Activated T-helper 2 cell treated with anti-CD3 and anti-CD28 coated beads, Interferon-gamma antibody, Interleukin-2, Interleukin-4, amounts not matched to agents 10 μg/mL and 5 μg/mL and 100 μg/mL, durations not matched to agents 14 hours and 24 hours and 36 hours (primary cell): ENCODE measurements at regions not wholly inside any gene's neighbourhood (a gene's known extent, or its start where the extent isn't known, plus 50 kb on each side); places are given as distances from the start of the nearest gene placed in this dataset.
"Not testable (repeated sequence)": the region's sequence is repeated elsewhere in the genome, so short reads cannot be mapped to it uniquely, and the experiment has no call there.

Experiments used
- DNase-seq: peaks from one replicate; pipeline ENCODE4 v3.0.0; 2021; ENCODE audit warnings: low spot score
- H3K27ac Mint-ChIP-seq: one replicate; pipeline ENCODE4 v1.8.0; 2021; ENCODE audit warnings: mixed read lengths
- H3K27me3 Mint-ChIP-seq: one replicate; pipeline ENCODE4 v1.8.0; 2021; ENCODE audit warnings: low read depth, mixed read lengths
- H3K36me3 Mint-ChIP-seq: one replicate; pipeline ENCODE4 v1.8.0; 2021; ENCODE audit warnings: low read depth, mixed read lengths
- H3K4me1 Mint-ChIP-seq: one replicate; pipeline ENCODE4 v1.8.0; 2021; ENCODE audit warnings: low read depth, mixed read lengths
- H3K4me3 Mint-ChIP-seq: one replicate; pipeline ENCODE4 v1.8.0; 2021; ENCODE audit warnings: low read depth, mild to moderate bottlenecking, moderate library complexity, mixed read lengths
- H3K9me3 Mint-ChIP-seq: one replicate; pipeline ENCODE4 v1.8.0; 2021; ENCODE audit warnings: mixed read lengths
- intact Hi-C: fragments of 100-400 bp; cut with micrococcal nuclease; formaldehyde crosslinking; loops from one replicate; pipeline ENCODE4 v1.15.1; 2023

DNA sequence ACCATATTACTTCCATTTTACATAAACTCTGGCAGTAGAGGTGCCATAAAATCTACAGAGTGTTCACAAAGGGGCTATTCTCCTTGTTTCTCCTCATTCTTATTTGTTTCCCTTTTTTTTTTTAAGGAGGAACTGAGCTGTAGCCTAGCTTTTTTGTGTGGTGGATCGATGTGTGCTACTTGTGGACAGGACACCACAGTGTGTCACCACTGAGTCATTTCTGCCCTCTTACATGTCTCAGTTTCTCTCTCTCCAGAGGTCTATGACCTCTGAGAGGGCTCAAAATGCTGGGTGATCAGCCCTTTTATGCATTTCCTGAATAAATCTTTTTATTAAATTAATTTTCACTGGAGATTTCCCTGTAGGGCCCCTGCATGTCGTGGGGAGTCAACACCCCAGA, 370.2 kb downstream of the ADGRD1 start:
- Mint-ChIP-seq H3K4me1 (no peaks in the 10 kb centered on the region), H3K27ac (no peak overlapping the region), H3K27me3 (no peaks in the 10 kb centered on the region), H3K9me3 (peaks cover 17% of the 10 kb centered on the region), H3K36me3 (no peaks in the 10 kb centered on the region), H3K4me3 (no peak overlapping the region)
- intact Hi-C loops = no loop called here
- DNase-seq = no peak

DNA sequence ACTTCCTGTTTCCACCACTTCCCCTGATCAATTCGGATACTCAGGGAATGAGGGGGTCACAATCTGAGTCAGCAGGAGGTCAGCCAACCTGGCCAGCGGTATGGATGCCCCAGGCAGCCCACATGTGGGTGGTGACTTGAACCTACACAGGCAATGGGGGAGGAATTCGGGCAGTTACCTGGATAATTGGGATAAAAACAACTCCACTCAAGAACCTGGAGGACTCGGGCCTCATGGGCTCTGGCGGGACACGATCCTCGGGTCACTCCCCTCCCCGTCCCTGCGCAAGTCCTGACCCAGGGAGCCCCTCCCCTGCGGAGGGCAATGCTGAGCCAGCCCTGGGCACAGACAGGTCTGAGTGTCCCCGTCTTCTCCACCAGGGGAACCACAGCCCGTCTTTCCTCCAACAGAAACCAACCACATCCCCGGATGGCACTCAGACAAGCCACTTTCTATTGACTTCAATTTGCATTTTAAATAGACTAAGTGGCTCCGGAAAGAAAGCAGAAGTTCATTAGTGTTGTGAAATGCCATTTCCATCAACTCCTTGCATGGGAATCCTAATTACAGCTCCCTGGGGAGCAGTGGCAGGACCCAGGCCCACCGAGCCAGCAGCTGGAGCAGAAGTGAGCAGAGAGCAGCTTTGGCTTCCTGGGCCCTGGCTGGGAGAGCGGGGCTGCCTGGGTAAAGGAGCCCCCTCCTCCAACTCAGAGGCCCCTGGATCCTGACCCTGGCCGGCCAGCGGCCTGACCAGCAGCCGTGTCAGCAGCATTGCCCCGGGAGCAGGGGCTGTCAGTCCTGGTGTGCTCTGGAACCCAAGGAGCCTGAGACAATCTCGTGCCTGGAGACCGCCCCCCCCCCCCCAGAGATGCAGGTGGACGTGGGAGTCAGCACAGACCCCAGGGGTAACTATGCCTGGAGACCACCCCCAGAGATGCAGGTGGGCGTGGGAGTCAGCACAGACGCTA, 374.1 kb downstream of the ADGRD1 start:
- Mint-ChIP-seq H3K9me3 (no peaks in the 10 kb centered on the region), H3K27me3 (no peaks in the 10 kb centered on the region), H3K4me1 (no peaks in the 10 kb centered on the region), H3K4me3 (no peak overlapping the region), H3K27ac (no peak overlapping the region), H3K36me3 (no peaks in the 10 kb centered on the region)
- intact Hi-C loops = no loop called here
- no peak for DNase-seq

DNA sequence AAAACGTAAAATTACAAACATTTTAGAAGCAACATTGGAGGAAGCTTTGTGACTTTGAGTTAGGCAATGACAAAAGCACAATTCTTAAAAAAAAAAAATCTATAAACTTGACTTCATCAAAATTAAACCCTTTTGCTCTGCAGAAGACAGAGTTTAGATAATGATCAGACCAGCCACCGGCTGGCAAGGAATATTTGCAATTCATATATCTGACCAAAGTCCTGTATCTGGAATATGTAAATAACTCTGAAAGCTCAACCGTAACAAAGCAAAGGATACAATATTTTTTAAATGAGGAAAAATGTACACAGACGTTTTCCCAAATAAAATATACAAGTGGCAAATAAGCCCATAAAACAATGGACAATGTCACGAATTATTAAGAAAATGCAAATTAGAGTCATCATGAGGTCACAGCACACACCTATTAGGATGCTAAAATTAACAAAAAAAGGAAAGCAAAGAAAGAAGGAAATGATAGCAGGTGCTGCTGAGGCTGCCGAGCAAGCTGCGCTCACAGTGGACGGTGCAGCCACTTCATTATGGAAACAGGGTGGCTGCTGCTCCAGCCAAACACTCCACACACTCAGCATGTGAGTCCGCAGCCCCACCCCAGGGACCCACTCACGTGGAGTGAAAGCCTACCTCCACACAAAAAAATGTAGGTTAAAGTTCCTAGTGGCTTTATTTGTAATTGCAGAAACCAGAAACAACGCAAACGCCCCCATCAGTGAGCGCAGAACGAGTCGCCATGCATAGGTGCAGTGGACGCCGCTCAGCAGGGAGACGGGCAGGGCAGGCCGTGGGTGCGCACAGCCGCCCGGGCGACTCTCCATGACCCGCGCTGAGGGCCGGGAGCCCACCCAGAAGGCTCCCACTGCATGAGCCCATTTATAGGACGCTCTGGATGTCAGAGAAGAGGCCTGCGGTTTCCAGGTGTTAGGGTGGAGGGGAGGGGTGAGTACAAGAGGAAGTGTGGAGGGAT, 375.4 kb downstream of the ADGRD1 start:
- H3K4me1 Mint-ChIP-seq, H3K27ac Mint-ChIP-seq, intact Hi-C loops, H3K36me3 Mint-ChIP-seq, DNase-seq, H3K9me3 Mint-ChIP-seq, H3K27me3 Mint-ChIP-seq, H3K4me3 Mint-ChIP-seq: not testable (repeated sequence)

DNA sequence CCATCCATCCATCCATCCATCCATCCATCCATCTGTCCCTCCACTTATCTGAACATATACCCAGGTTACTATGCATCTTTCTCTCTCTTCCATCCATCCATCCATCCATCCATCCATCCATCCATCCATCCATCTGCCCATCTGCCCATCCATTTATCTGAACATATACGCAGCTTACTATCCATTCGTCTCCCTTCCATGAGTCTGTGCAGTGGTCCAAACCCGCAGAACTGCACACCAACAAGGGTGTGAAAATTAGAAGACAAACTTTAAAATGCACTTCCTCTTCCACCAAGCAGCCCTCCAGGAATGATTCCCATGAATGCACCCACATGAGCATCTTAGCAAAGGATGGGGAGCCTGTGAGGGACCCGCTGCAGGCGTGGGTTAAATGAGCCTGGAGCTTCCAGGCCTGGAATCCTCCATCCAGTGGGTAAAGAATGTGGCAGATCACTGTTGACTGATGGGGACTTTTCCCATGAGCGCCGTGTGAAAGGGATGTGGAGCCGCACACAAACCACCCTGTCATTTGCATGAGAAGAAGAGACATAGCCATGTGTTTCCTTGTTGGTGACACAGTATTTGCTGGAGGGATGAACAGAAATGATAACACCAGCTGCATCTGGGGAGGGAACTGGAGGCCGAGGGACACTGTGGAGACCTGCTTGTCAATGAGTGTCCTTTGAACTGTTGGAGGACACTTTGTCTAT, 376.6 kb downstream of the ADGRD1 start:
- no peak overlapping the region for H3K27ac Mint-ChIP-seq
- no peak overlapping the region for H3K4me3 Mint-ChIP-seq
- H3K36me3 Mint-ChIP-seq = no peaks in the 10 kb centered on the region
- no peak for DNase-seq
- intact Hi-C loops = no loop called here
- no peaks in the 10 kb centered on the region for H3K9me3 Mint-ChIP-seq
- no peaks in the 10 kb centered on the region for H3K4me1 Mint-ChIP-seq
- H3K27me3 Mint-ChIP-seq = no peaks in the 10 kb centered on the region

DNA sequence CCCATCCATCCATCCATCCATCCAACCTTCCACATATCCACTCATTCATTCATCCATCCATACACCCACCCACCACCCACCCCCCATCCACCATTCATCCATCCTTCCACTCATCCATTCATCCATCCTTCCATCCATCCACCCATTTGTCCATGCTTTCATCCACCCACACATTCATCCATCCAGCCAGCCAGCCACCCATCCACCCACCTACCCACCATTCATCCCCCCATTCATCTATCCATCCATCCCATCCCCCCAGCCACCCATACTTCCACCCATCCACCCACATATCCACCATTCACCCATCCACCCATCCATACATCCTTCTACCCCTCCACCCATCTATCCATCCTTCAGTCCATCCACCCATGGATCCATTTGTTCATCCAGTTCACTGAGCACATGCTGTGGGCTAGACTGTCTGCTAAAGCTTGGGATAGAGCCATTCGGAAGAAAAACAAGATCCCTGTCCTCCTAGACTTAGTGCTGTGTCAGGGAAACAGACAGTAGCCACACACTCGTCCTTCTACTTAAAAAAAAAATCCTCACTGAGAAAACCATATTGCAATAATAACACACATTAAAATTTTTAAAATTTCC, 377.5 kb downstream of the ADGRD1 start:
- Mint-ChIP-seq H3K4me1 (no peaks in the 10 kb centered on the region), H3K27me3 (no peaks in the 10 kb centered on the region), H3K36me3 (no peaks in the 10 kb centered on the region), H3K4me3 (no peak overlapping the region), H3K27ac (no peak overlapping the region), H3K9me3 (no peaks in the 10 kb centered on the region)
- intact Hi-C loops = no loop called here
- DNase-seq = no peak

DNA sequence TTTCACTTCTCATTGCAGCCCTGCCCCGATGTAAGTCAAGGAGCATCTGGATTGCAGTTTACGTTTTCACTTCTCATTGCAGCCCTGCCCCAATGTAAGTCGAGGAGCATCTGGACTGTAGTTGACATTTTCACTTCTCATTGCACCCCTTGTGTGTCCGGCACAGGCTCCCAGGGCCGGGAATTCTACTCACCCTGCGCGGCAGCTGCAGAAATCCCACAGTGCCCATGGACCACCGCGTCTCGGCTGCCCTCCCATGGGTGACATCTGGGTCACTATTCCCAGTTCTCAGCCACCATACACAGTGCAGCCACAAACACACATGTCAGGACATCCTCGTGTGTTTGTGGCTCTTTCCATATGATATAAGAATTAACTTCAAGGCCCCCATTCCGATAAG, 378.5 kb downstream of the ADGRD1 start:
- H3K27ac Mint-ChIP-seq = no peak overlapping the region
- no peak for DNase-seq
- H3K27me3 Mint-ChIP-seq = no peaks in the 10 kb centered on the region
- no peaks in the 10 kb centered on the region for H3K9me3 Mint-ChIP-seq
- no peaks in the 10 kb centered on the region for H3K36me3 Mint-ChIP-seq
- intact Hi-C loops = no loop called here
- H3K4me3 Mint-ChIP-seq = no peak overlapping the region
- no peaks in the 10 kb centered on the region for H3K4me1 Mint-ChIP-seq

DNA sequence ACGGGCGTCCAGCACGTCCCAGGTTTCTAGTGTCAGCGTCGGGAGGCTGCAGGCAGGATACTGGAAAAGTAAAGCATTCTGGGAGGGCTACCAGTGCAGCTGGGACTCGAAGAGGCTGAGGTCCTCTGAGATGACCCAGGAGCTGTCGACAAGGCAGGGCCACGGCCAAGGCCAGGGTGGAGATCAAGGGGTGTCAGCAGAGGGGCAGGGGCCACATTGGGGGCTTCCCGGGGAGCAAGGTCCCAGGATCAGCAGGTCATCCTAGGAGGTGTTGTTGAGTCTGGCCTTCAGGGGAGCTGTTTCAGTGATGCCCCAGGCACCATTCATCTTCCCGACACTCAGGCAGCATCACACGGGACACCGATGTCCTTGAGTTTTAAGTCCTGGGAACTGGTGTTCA, 377.8 kb upstream of the SFSWAP start:
- H3K4me3 Mint-ChIP-seq = no peak overlapping the region
- H3K27ac Mint-ChIP-seq = no peak overlapping the region
- H3K4me1 Mint-ChIP-seq = no peaks in the 10 kb centered on the region
- intact Hi-C loops = no loop called here
- no peak for DNase-seq
- H3K27me3 Mint-ChIP-seq = no peaks in the 10 kb centered on the region
- H3K9me3 Mint-ChIP-seq = no peaks in the 10 kb centered on the region
- H3K36me3 Mint-ChIP-seq = no peaks in the 10 kb centered on the region

DNA sequence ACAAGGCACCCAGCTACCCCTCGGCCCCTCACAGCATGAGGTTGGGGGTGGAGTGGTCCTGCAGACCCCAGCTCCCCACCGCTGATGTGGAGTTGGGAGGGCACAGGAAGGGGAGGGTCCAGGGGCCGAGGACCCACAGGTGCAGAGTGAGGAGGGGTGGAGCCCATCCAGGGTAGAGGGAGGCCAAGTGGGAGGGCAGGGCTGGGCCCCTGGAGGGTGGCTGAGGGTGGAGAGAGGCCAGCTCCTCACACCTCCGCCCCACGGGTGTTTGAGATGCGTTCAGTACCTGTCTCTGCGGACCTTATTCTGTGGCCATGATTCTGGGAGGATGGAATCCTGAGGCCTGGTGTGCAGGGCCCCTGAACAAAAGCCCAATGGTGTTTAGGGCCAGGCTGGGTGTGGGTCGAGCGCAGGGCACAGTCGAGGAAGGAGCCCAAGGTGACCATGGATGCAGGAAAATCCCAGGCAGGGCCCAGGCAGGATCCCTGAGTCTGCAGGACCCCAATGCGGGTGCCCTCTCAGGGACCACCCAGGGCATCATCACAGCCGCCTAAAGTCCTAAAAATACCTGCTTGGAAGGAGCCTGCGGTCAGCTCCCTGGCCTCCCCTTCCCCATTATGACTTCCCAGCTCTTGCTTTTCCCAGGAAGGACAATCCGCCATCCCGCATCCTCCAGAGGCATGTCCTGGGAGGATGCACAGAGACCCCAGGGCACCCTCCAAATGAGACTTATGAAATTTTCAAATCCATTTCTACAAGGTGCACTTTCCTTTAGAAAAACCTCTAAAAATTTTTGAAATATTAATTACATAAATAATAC, 377.1 kb upstream of the SFSWAP start:
- Mint-ChIP-seq H3K4me1 (no peaks in the 10 kb centered on the region), H3K9me3 (no peaks in the 10 kb centered on the region), H3K36me3 (no peaks in the 10 kb centered on the region), H3K27me3 (no peaks in the 10 kb centered on the region), H3K4me3 (no peak overlapping the region), H3K27ac (no peak overlapping the region)
- intact Hi-C loops = no loop called here
- DNase-seq = no peak

DNA sequence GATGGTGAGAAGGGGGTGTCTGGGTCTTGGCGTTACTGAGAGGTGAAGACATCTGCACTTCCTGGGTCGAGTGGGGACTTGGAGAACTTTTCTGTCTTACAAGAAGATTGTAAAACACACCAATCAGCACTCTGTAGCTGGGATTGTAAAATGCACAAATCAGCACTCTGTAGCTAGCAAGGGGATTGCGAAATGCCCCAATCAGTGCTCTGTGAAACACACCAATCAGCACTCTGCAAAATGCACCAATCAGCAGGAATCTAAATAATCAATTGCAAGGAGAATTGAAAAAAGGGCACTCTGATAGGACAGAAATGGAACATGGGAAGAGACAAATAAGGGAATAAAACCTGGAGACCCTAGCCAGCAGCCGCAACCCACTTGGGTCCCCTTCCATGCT, 376.1 kb upstream of the SFSWAP start:
- intact Hi-C loops = no loop called here

DNA sequence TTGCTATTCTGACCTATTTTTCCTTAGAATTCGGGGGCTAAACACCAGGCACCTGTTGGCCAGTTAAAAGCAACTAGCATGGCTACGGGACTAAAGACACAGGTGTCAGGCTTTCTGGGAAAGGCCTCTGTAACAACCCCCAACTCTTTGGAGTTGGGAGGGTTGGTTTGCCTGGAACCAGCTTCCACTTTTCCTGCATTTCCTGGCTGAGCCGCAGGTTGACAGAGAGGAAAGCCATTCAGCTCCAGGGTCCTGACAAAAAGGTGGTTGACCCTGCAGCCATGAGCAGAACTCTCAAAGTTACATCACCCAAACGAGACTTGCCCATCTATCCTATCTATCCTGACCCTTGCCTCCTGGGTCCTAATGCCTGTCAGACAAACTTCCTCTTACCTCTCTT, 375.4 kb upstream of the SFSWAP start:
- Mint-ChIP-seq H3K4me3 (no peak overlapping the region), H3K9me3 (no peaks in the 10 kb centered on the region), H3K27me3 (no peaks in the 10 kb centered on the region), H3K36me3 (no peaks in the 10 kb centered on the region), H3K27ac (no peak overlapping the region), H3K4me1 (no peaks in the 10 kb centered on the region)
- intact Hi-C loops = no loop called here
- no peak for DNase-seq

More for the DNA sequence above, 376.1 kb upstream of the SFSWAP start:
- Mint-ChIP-seq H3K4me1 (no peaks in the 10 kb centered on the region), H3K4me3 (no peak overlapping the region), H3K9me3 (no peaks in the 10 kb centered on the region), H3K27me3 (no peaks in the 10 kb centered on the region), H3K27ac (no peak overlapping the region), H3K36me3 (no peaks in the 10 kb centered on the region)
- DNase-seq = no peak

DNA sequence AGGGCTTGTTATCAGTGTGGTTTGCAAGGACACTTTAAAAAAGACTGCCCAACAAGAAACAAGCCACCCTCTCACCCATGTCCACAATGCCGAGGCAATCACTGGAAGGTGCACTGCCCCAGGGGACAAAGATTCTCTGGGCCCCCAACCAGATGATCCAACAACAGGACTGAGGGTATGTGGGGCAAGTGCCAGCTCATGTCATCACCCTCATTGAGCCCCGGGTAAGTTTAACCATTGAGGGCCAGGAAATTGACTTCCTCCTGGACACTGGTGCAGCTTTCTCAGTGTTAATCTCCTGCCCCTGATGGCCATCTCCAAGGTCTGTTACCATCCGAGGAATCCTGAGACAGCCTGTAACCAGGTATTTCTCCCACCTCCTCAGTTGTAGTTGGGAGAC, 373.0 kb upstream of the SFSWAP start:
- H3K36me3 Mint-ChIP-seq, intact Hi-C loops, H3K4me1 Mint-ChIP-seq, H3K27ac Mint-ChIP-seq, DNase-seq, H3K27me3 Mint-ChIP-seq, H3K9me3 Mint-ChIP-seq, H3K4me3 Mint-ChIP-seq: not testable (repeated sequence)
